ENCODE measurements at regions not wholly inside any gene's neighbourhood (a gene's known extent, or its start where the extent isn't known, plus 50 kb on each side); places are given as distances from the start of the nearest gene placed in this dataset.

DNA sequence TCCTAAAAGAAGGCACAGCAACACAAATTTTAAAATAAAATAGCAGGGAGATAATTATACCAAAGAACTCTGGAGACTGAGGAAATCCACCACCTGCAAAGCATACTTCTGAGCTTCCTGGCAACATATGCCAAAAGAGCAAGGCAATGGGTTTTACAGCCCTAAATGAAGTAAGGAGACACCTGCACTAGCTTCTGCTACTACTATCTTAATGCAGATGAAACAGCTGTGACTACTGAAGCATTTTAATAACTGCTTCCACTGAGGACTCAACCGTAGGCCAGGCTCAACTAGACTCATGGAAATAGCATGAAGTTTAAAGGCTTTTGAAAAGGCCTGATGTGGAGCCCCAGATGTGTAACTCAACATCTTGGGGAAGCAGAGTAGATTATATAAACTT, 820.1 kb upstream of the AMELY start:
- TF ChIP-seq, protein P1, sequence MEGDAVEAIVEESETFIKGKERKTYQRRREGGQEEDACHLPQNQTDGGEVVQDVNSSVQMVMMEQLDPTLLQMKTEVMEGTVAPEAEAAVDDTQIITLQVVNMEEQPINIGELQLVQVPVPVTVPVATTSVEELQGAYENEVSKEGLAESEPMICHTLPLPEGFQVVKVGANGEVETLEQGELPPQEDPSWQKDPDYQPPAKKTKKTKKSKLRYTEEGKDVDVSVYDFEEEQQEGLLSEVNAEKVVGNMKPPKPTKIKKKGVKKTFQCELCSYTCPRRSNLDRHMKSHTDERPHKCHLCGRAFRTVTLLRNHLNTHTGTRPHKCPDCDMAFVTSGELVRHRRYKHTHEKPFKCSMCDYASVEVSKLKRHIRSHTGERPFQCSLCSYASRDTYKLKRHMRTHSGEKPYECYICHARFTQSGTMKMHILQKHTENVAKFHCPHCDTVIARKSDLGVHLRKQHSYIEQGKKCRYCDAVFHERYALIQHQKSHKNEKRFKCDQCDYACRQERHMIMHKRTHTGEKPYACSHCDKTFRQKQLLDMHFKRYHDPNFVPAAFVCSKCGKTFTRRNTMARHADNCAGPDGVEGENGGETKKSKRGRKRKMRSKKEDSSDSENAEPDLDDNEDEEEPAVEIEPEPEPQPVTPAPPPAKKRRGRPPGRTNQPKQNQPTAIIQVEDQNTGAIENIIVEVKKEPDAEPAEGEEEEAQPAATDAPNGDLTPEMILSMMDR (IDR thresholded peaks at IDR 0.05): no peak
- no peak for TF ChIP-seq POLR2A (IDR thresholded peaks at IDR 0.05)
- WGBS, 2 donors: 67 to 100% methylated on average over 1 of the region's 1 CpG
- intact Hi-C loops (cut with DNase I): no loop called here
- no peaks in the 10 kb centered on the region for H3K4me1 ChIP-seq
- H3K36me3 ChIP-seq: no peaks in the 10 kb centered on the region
- H3K4me3 ChIP-seq (replicated peaks in 1 of 3): no peak overlapping the region
- DNase-seq: no peak
- H3K27ac ChIP-seq: no peak overlapping the region
- H3K27me3 ChIP-seq: no peaks in the 10 kb centered on the region
- H3K9me3 ChIP-seq: no peaks in the 10 kb centered on the region

DNA sequence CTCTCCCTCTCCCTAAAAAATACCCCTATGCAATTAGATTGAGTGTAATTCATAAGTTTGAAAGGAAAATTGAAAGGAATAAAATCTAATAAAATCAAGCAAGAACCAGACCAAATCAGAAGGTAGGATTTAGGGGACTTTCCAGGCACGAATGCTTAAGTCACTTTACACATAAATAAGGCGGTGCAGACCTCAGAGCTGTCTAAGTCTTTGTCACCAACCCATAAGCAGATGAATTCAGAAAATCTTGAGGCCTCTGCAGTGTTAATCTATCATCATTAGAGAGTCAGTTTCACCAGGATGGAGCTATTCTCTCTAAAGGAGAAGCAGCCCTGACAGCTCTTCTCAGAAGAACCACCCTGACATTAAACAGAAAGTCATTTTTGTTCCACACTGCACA, 819.1 kb upstream of the AMELY start:
- 92 to 96% methylated on average over 2 of the region's 2 CpGs for WGBS, 2 donors
- intact Hi-C loops (cut with DNase I): no loop called here
- TF ChIP-seq POLR2A (IDR thresholded peaks at IDR 0.05): no peak
- TF ChIP-seq, protein P1 (IDR thresholded peaks at IDR 0.05): no peak

DNA sequence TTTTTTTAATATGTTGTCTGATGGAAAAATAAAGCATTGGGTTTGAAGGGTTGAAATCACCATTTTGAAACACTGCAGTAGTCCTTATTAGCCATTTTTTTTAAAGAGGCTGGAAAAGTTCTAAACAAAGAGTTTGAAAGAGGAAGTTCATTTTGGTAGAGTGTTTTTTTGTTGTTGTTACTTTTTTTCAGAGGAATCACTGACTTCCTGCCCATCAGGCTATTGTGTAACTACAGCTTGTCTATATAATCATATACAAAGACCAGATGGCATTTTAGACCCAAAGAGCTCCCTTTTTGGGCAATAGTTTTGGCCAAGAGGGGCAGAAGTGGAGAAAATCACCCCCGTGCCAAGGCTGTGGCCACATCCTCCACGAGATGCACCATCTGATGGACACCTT, 818.5 kb upstream of the AMELY start:
- intact Hi-C loops (cut with DNase I): no loop called here
- Histone ChIP-seq H3K36me3 (no peaks in the 10 kb centered on the region), H3K4me1 (no peaks in the 10 kb centered on the region), H3K27ac (peak overlapping the region in 1 of 3 donors; percentile 62), H3K4me3 (replicated peaks in 1 of 3) (no peak overlapping the region), H3K9me3 (no peaks in the 10 kb centered on the region), H3K27me3 (no peaks in the 10 kb centered on the region)
- TF ChIP-seq, protein P1 (IDR thresholded peaks at IDR 0.05): no peak
- no peak for TF ChIP-seq POLR2A (IDR thresholded peaks at IDR 0.05)
- 89% methylated on average over 2 of the region's 2 CpGs; no CpG with 5 or more reads in 1 of the 2 donors for WGBS, 2 donors
- no peak for DNase-seq

More for the DNA sequence above, 819.1 kb upstream of the AMELY start:
- DNase-seq: no peak
- no peak overlapping the region for H3K27ac ChIP-seq
- H3K4me1 ChIP-seq: no peaks in the 10 kb centered on the region
- no peaks in the 10 kb centered on the region for H3K36me3 ChIP-seq
- H3K9me3 ChIP-seq: no peaks in the 10 kb centered on the region
- no peak overlapping the region for H3K4me3 ChIP-seq (replicated peaks in 1 of 3)
- H3K27me3 ChIP-seq: no peaks in the 10 kb centered on the region

DNA sequence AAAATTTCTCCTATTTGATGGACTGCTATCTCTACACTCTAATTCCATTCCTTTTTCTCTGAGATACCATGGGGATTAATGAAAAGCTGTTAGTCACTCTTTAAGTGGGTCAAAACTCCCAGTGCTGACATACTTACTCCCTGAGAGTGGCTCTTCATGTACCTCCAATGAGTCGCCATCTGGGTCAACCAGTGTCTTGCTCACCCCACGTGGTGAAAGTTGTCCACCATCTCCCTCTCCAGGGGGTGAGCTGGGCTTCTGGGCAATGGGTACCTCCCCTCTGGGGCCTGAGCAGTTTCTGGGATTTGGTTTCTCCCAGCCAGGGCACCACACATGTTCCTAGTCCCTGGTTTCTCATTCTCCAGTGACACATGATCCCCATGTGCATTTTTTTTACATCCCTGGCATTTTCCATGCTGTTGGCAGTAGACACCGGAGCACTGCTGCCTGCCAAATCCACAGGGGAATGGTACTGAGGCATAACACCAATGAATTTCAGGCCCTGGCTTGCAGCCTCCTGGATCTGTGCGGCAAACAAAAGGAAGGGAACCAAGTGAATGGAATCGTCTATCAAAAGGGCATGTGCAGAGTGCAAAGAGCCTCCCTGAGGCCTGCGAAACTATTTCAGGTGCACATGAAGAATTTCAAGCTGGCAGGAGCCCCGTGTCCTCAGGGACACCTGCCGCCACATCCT, 817.9 kb upstream of the AMELY start:
- H3K27me3 ChIP-seq: no peaks in the 10 kb centered on the region
- intact Hi-C loops (cut with DNase I): no loop called here
- H3K27ac ChIP-seq: peak overlapping the region in 1 of 3 donors; percentile 65
- H3K4me1 ChIP-seq: no peaks in the 10 kb centered on the region
- DNase-seq: peak; percentile 62 to 63
- WGBS, 2 donors: 19 to 20% methylated on average over 8 of the region's 8 CpGs
- H3K9me3 ChIP-seq: no peaks in the 10 kb centered on the region
- H3K4me3 ChIP-seq (replicated peaks in 1 of 3): no peak overlapping the region
- TF ChIP-seq POLR2A (IDR thresholded peaks at IDR 0.05): no peak
- TF ChIP-seq, protein P1 (IDR thresholded peaks at IDR 0.05): no peak
- no peaks in the 10 kb centered on the region for H3K36me3 ChIP-seq

DNA sequence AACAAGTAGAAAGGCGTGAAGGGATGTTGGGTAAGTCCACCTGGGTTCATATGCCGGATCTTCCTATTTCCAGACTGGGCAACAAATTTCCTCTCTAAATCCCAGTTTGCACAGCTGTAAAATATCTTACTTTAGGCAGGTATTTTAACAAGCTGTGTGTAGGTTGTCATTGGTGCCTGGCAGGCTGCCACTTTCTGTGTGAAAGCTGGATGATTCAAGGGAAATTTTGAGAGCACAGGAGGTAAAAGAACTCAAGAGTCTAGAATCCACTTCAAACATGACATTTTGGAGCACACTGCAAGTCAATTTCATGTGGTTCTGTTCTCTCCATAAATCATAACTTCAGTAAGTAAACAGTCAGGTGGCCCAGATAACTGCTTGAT, 817.4 kb upstream of the AMELY start:
- Histone ChIP-seq H3K9me3 (no peaks in the 10 kb centered on the region), H3K4me1 (no peaks in the 10 kb centered on the region), H3K27ac (peak overlapping the region in 1 of 3 donors; percentile 65), H3K4me3 (replicated peaks in 1 of 3) (no peak overlapping the region), H3K36me3 (no peaks in the 10 kb centered on the region), H3K27me3 (no peaks in the 10 kb centered on the region)
- intact Hi-C loops (cut with DNase I): no loop called here
- peak; percentile 82 to 85 for DNase-seq
- 30 to 45% methylated on average over 2 of the region's 2 CpGs for WGBS, 2 donors
- no peak for TF ChIP-seq POLR2A (IDR thresholded peaks at IDR 0.05)
- TF ChIP-seq, protein P1 (IDR thresholded peaks at IDR 0.05): no peak
